Epithelial cell of esophagus (primary cell): ENCODE measurements at regions not wholly inside any gene's neighbourhood (a gene's known extent, or its start where the extent isn't known, plus 50 kb on each side); places are given as distances from the start of the nearest gene placed in this dataset.

Experiments used
- DNase-seq: peaks from one replicate; pipeline ENCODE4 v3.0.0; 2010; ENCODE audit warnings: low read depth
- H3K4me3 ChIP-seq: 2 replicates; pipeline ENCODE4 v1.5.1; 2011; ENCODE audit warnings: mild to moderate bottlenecking, low read length, control low read depth
- TF ChIP-seq, protein P1 (sequence below): IDR thresholded peaks from 2 replicates; pipeline ENCODE4 v1.5.1; 2011; ENCODE audit warnings: low read depth, mild to moderate bottlenecking, low read length, control low read depth, inconsistent platforms; ENCODE audit not compliant: insufficient read depth; ENCODE audit errors: missing control alignments

- TF ChIP-seq, protein P1, sequence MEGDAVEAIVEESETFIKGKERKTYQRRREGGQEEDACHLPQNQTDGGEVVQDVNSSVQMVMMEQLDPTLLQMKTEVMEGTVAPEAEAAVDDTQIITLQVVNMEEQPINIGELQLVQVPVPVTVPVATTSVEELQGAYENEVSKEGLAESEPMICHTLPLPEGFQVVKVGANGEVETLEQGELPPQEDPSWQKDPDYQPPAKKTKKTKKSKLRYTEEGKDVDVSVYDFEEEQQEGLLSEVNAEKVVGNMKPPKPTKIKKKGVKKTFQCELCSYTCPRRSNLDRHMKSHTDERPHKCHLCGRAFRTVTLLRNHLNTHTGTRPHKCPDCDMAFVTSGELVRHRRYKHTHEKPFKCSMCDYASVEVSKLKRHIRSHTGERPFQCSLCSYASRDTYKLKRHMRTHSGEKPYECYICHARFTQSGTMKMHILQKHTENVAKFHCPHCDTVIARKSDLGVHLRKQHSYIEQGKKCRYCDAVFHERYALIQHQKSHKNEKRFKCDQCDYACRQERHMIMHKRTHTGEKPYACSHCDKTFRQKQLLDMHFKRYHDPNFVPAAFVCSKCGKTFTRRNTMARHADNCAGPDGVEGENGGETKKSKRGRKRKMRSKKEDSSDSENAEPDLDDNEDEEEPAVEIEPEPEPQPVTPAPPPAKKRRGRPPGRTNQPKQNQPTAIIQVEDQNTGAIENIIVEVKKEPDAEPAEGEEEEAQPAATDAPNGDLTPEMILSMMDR, result no peak
Observed at GRCh38 chr11:76729214-76729613, 53.9 kb upstream of the TSKU start.

DNA sequence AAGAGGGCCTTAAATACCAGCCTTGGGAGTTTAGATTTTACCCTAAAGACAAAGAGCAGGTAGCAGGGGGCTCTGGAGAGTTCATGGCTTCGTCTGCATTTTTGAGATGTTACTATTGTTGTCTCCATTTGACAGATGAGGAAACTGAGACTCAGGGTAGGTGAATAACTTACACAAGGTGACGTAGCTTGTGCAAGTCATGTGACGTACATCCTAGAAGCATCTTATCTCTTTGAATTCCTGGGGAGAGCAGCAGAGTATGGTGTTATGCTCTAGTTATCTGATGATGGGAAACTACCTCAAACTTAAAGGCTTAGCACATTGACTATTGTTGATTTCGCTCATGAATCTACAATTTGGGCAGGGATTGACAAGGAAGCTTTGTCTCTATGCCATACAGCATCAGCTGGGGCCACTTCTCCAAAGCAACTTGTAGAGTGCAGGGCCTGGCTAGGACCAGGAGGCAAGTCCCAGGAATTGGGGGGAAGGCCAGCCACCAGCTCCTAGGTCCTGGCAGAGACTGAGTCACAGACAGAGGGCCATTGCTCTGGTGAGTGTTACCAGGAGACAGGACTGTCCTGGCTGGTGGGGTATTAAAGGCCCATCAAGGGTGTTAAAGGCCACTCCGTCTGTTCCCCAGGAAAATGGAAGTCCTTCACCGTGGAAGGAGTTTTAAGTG, 52.1 kb upstream of the TSKU start:
- no peak for DNase-seq
- TF ChIP-seq, protein P1, result no peak
- no peak overlapping the region for H3K4me3 ChIP-seq

More at GRCh38 chr11:76729214-76729613, 53.9 kb upstream of the TSKU start:
- no peak for DNase-seq
- no peak overlapping the region for H3K4me3 ChIP-seq

- no peak overlapping the region for H3K4me3 ChIP-seq
- no peak for DNase-seq
- TF ChIP-seq, protein P1, result no peak
Observed at GRCh38 chr11:76732643-76733042, 50.5 kb upstream of the TSKU start.
